Neural cell (in vitro differentiated cells): ENCODE measurements at regions not wholly inside any gene's neighbourhood (a gene's known extent, or its start where the extent isn't known, plus 50 kb on each side); places are given as distances from the start of the nearest gene placed in this dataset.

ENCODE experiments used
- H2AFZ ChIP-seq: fragments of 200-600, 300-800 bp; sonication (generic), shearing (Covaris generic); 2 replicates; pipeline ENCODE4 v1.6.0; 2014; ENCODE audit warnings: low read depth, mild to moderate bottlenecking, antibody characterized with exemption, low read length, moderate library complexity
- H3F3A ChIP-seq: fragments of 200-600 bp; shearing (Covaris generic); 2 replicates; pipeline ENCODE4 v1.6.1; 2016; ENCODE audit warnings: mild to moderate bottlenecking, moderate library complexity, mixed read lengths, antibody characterized with exemption, low read length; ENCODE audit not compliant: insufficient read depth, poor library complexity, severe bottlenecking
- H3K27ac ChIP-seq: fragments of 200-600, 300-800 bp; sonication (generic), shearing (Covaris generic); 2 replicates; pipeline ENCODE4 v1.5.1; 2014; ENCODE audit warnings: mild to moderate bottlenecking, low read length, moderate library complexity
- H3K27me3 ChIP-seq: fragments of 300-800, 200-600 bp; sonication (generic), shearing (Covaris generic); 2 replicates; pipeline ENCODE4 v1.6.0; 2014; ENCODE audit warnings: mild to moderate bottlenecking, low read depth, low read length, moderate library complexity; ENCODE audit not compliant: insufficient read depth
- H3K36me3 ChIP-seq: fragments of 300-800, 200-600 bp; sonication (generic), shearing (Covaris generic); 2 replicates; pipeline ENCODE4 v1.5.1; 2014; ENCODE audit warnings: mild to moderate bottlenecking, antibody characterized with exemption, low read length, moderate library complexity; ENCODE audit not compliant: insufficient read depth
- H3K4me2 ChIP-seq: fragments of 300-800, 200-600 bp; sonication (generic), shearing (Covaris generic); 2 replicates; pipeline ENCODE4 v1.6.0; 2014; ENCODE audit warnings: mild to moderate bottlenecking, low read length
- H3K4me3 ChIP-seq: fragments of 300-800, 200-600 bp; sonication (generic), shearing (Covaris generic); 2 replicates; pipeline ENCODE4 v1.5.1; 2014; ENCODE audit warnings: mild to moderate bottlenecking, low read length, moderate library complexity
- H3K79me2 ChIP-seq: fragments of 200-600 bp; shearing (Covaris generic); replicated peaks from 2 replicates; pipeline ENCODE4 v1.6.0; 2014; ENCODE audit warnings: mild to moderate bottlenecking, low read length, moderate library complexity; ENCODE audit not compliant: insufficient read depth
- H3K9ac ChIP-seq: fragments of 300-800, 200-600 bp; sonication (generic), shearing (Covaris generic); 2 replicates; pipeline ENCODE4 v1.6.1; 2016; ENCODE audit warnings: mild to moderate bottlenecking, low read length, mixed read lengths
- H3K9me2 ChIP-seq: fragments of 200-600 bp; shearing (Covaris generic); 2 replicates; pipeline ENCODE4 v1.6.1; 2016; ENCODE audit warnings: mild to moderate bottlenecking, low read length, mixed read lengths; ENCODE audit not compliant: insufficient read depth
- H3K9me3 ChIP-seq: fragments of 200-600, 300-800 bp; sonication (generic), shearing (Covaris generic); 2 replicates; pipeline ENCODE4 v1.6.1; 2016; ENCODE audit warnings: mild to moderate bottlenecking, mixed run types, low read length, moderate library complexity, mixed read lengths
- H4K20me1 ChIP-seq: fragments of 200-600 bp; shearing (Covaris generic); 2 replicates; pipeline ENCODE4 v1.6.1; 2016; ENCODE audit warnings: mild to moderate bottlenecking, mixed run types; ENCODE audit not compliant: insufficient read depth
- EP300 ChIP-seq: fragments of 450-650 bp; conservative IDR thresholded peaks from 2 replicates; pipeline ENCODE4 v1.6.1; 2014; ENCODE audit warnings: antibody characterized with exemption, mild to moderate bottlenecking, moderate library complexity; ENCODE audit not compliant: poor library complexity, severe bottlenecking
- EZH2 ChIP-seq: fragments of 200-600, 300-800 bp; shearing (Covaris generic), sonication (generic); IDR thresholded peaks from 2 replicates; pipeline ENCODE4 v1.6.1; 2014; ENCODE audit warnings: antibody characterized with exemption, low read length, borderline replicate concordance, mild to moderate bottlenecking; ENCODE audit not compliant: insufficient read depth, poor library complexity, severe bottlenecking
- MXI1 ChIP-seq: fragments of 450-650 bp; conservative IDR thresholded peaks from 2 replicates; pipeline ENCODE4 v1.6.1; 2014; ENCODE audit warnings: antibody characterized with exemption, mild to moderate bottlenecking; ENCODE audit not compliant: poor library complexity, severe bottlenecking
- POLR2AphosphoS5 ChIP-seq: IDR thresholded peaks from 2 replicates; pipeline ENCODE4 v1.6.1; 2012
- RAD21 ChIP-seq: fragments of 450-650 bp; conservative IDR thresholded peaks from 2 replicates; pipeline ENCODE4 v1.6.1; 2014; ENCODE audit warnings: antibody characterized with exemption, mild to moderate bottlenecking, moderate library complexity
- SMC3 ChIP-seq: fragments of 450-650 bp; conservative IDR thresholded peaks from 2 replicates; pipeline ENCODE4 v1.6.1; 2014; ENCODE audit warnings: antibody characterized with exemption, mild to moderate bottlenecking, moderate library complexity; ENCODE audit not compliant: poor library complexity
- TAF1 ChIP-seq: IDR thresholded peaks from 2 replicates; pipeline ENCODE4 v1.6.1; 2012; ENCODE audit warnings: low read depth
- TF ChIP-seq, protein P1 (sequence below): fragments of 450-650 bp; IDR thresholded peaks from 2 replicates; pipeline ENCODE4 v1.5.1; 2014; ENCODE audit warnings: antibody characterized with exemption, mild to moderate bottlenecking, moderate library complexity; ENCODE audit not compliant: poor library complexity, severe bottlenecking
- TF ChIP-seq, protein P2 (sequence below): IDR thresholded peaks from 2 replicates; pipeline ENCODE4 v1.6.1; 2012; ENCODE audit warnings: borderline replicate concordance

DNA sequence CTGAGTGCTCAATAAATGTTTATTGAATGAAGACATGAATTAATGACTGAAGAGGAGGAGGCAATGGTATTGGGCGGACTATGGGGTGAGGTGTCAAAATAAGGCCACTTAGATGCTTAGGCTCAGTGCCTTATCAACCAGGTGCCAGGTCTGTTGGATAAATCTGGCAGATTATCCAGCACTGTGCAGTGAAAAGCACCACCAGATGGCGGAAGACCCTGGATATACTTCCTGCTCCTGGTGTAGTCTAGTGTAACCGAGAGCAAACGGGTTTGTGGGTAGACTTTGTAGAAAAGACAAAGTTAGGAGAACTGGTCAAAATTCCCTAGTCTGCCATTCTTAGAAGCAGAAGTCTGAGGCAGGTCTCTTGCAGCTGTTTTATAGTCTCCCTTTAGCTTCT lies 306.3 kb downstream of the ATP23 start (continued):
- TF ChIP-seq, protein P1, sequence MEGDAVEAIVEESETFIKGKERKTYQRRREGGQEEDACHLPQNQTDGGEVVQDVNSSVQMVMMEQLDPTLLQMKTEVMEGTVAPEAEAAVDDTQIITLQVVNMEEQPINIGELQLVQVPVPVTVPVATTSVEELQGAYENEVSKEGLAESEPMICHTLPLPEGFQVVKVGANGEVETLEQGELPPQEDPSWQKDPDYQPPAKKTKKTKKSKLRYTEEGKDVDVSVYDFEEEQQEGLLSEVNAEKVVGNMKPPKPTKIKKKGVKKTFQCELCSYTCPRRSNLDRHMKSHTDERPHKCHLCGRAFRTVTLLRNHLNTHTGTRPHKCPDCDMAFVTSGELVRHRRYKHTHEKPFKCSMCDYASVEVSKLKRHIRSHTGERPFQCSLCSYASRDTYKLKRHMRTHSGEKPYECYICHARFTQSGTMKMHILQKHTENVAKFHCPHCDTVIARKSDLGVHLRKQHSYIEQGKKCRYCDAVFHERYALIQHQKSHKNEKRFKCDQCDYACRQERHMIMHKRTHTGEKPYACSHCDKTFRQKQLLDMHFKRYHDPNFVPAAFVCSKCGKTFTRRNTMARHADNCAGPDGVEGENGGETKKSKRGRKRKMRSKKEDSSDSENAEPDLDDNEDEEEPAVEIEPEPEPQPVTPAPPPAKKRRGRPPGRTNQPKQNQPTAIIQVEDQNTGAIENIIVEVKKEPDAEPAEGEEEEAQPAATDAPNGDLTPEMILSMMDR, result no peak

DNA sequence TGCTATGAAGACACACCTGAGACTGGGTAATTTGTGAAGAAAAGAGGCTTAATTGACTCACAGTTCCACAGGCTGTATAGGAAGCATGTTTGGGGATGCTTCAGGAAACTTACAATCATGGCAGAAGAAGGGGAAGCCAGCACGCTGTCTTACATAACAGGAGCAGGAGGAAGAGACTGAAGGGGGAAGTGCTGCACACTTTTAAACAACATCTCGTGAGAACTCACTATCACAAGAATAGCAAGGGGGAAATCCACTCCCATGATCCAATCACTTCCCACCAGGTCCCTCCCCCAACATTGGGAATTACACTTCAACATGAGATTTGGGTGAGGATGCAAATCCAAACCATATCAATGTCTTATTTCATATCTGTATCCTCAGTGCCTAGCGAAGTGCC lies 307.2 kb downstream of the ATP23 start:
- TF ChIP-seq TAF1, result no peak
- no peak for TF ChIP-seq SMC3
- Histone ChIP-seq H3K27me3 (no peaks in the 10 kb centered on the region), H2AFZ (no peak overlapping the region), H3K9ac (no peak overlapping the region), H3K79me2 (no peaks in the 10 kb centered on the region), H3K4me2 (no peak overlapping the region), H3K36me3 (no peaks in the 10 kb centered on the region), H4K20me1 (no peaks in the 10 kb centered on the region), H3F3A (no peaks in the 10 kb centered on the region), H3K4me3 (no peak overlapping the region), H3K9me3 (no peaks in the 10 kb centered on the region), H3K9me2 (no peaks in the 10 kb centered on the region), H3K27ac (no peak overlapping the region)

DNA sequence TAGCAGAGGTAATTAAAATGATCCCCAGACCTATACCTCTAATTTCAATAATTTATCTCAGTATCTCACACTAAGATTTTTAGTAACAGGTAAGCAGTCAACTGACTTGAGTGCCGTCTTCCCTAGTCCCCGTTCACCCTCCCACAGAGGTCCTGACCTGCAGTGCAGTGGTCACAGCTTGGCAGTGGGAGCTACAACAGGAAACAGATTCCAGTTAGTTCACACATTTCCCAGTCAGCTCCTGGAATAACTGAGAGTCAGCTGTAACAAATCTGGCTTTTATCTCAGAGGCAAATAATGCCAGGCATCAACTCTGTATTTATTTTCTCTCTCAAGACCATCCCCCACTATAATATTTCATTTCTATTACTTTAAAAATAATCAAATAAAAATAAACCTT lies 308.2 kb downstream of the ATP23 start:
- Histone ChIP-seq H2AFZ (no peak overlapping the region), H3K79me2 (no peaks in the 10 kb centered on the region), H3K9me2 (no peaks in the 10 kb centered on the region), H3K36me3 (no peaks in the 10 kb centered on the region), H3K9me3 (no peaks in the 10 kb centered on the region), H3K4me2 (no peak overlapping the region), H3K27ac (no peak overlapping the region), H3K9ac (no peak overlapping the region), H3K27me3 (no peaks in the 10 kb centered on the region), H3F3A (no peaks in the 10 kb centered on the region), H3K4me3 (no peak overlapping the region), H4K20me1 (no peaks in the 10 kb centered on the region)
- TF ChIP-seq EP300 (no peak), RAD21 (no peak), POLR2AphosphoS5 (no peak), SMC3 (no peak), TAF1 (no peak), MXI1 (no peak), EZH2 (no peak)
- TF ChIP-seq, protein P1, result no peak
- TF ChIP-seq, protein P2, sequence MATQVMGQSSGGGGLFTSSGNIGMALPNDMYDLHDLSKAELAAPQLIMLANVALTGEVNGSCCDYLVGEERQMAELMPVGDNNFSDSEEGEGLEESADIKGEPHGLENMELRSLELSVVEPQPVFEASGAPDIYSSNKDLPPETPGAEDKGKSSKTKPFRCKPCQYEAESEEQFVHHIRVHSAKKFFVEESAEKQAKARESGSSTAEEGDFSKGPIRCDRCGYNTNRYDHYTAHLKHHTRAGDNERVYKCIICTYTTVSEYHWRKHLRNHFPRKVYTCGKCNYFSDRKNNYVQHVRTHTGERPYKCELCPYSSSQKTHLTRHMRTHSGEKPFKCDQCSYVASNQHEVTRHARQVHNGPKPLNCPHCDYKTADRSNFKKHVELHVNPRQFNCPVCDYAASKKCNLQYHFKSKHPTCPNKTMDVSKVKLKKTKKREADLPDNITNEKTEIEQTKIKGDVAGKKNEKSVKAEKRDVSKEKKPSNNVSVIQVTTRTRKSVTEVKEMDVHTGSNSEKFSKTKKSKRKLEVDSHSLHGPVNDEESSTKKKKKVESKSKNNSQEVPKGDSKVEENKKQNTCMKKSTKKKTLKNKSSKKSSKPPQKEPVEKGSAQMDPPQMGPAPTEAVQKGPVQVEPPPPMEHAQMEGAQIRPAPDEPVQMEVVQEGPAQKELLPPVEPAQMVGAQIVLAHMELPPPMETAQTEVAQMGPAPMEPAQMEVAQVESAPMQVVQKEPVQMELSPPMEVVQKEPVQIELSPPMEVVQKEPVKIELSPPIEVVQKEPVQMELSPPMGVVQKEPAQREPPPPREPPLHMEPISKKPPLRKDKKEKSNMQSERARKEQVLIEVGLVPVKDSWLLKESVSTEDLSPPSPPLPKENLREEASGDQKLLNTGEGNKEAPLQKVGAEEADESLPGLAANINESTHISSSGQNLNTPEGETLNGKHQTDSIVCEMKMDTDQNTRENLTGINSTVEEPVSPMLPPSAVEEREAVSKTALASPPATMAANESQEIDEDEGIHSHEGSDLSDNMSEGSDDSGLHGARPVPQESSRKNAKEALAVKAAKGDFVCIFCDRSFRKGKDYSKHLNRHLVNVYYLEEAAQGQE, result no peak
